B cell (primary cell): ENCODE measurements at regions not wholly inside any gene's neighbourhood (a gene's known extent, or its start where the extent isn't known, plus 50 kb on each side); places are given as distances from the start of the nearest gene placed in this dataset.

Source experiments
- ATAC-seq: fragments of 200-7000 bp; cut with Tn5 transposase; one replicate; pipeline ENCODE4 v1.10.0; 2021; ENCODE audit warnings: low read depth, mild to moderate bottlenecking, moderate number of reproducible peaks, moderate library complexity
- CTCF ChIA-PET: fragments of 350-600 bp; sonication (Branson Sonifier 250); formaldehyde crosslinking; loops from one replicate; lab custom pipeline; 2021; ENCODE audit warnings: antibody characterized with exemption, inconsistent platforms; lab: Charles Lee
- POLR2A ChIA-PET: fragments of 350-600 bp; sonication (Branson Sonifier 250); formaldehyde crosslinking; loops from one replicate; lab custom pipeline; 2021; ENCODE audit warnings: antibody characterized with exemption; lab: Charles Lee
- DNase-seq: peaks from one replicate; pipeline ENCODE4 v3.0.0; 2013
- H2AFZ ChIP-seq: 2 replicates; pipeline ENCODE4 v1.6.1; 2012; ENCODE audit warnings: mild to moderate bottlenecking, low read depth, low read length; ENCODE audit not compliant: insufficient read depth, poor library complexity, severe bottlenecking
- H3K27ac ChIP-seq, 2 donors: 1 replicate in 1 of 2; 2 replicates in 1 of 2; pipeline ENCODE4 v1.5.1; 2012 to 2013; ENCODE audit warnings: low read length in 2 of 2, mild to moderate bottlenecking in 2 of 2, moderate library complexity in 1 of 2
- H3K27me3 ChIP-seq, 4 experiments: fragments of 200-600 bp in 1 of 4; sonication (generic) in 1 of 4; replicated peaks in 1 of 4; 1 replicate in 2 of 4; 2 replicates in 2 of 4; pipeline versions ENCODE4 v1.6.1 to v1.7.0; 2013 to 2016; ENCODE audit warnings: low read length in 3 of 4, mild to moderate bottlenecking in 2 of 4, mixed read lengths in 1 of 4, moderate library complexity in 1 of 4; ENCODE audit not compliant: insufficient read depth in 4 of 4, control insufficient read depth in 3 of 4; ENCODE audit errors: control extremely low read depth in 1 of 4
- H3K36me3 ChIP-seq, 2 experiments: replicated peaks in 1 of 2; 1 replicate in 1 of 2; 2 replicates in 1 of 2; pipeline versions ENCODE4 v1.6.1 to v1.7.1; 2013; ENCODE audit warnings: low read length in 1 of 2; ENCODE audit not compliant: insufficient read depth in 2 of 2, control insufficient read depth in 1 of 2; ENCODE audit errors: control extremely low read depth in 1 of 2, extremely low read depth in 1 of 2
- H3K4me1 ChIP-seq, 2 donors: fragments of 200-600 bp in 1 of 2; sonication (generic) in 1 of 2; 1 replicate in 1 of 2; 2 replicates in 1 of 2; pipeline versions ENCODE4 v1.5.1 to v1.6.1; 2013 to 2017; ENCODE audit warnings: low read length in 2 of 2; ENCODE audit not compliant: control insufficient read depth in 2 of 2, insufficient read depth in 2 of 2
- H3K4me2 ChIP-seq: replicated peaks from 2 replicates; pipeline ENCODE3; 2012; ENCODE audit warnings: mild to moderate bottlenecking, low read depth, low read length; ENCODE audit not compliant: poor library complexity, severe bottlenecking
- H3K4me3 ChIP-seq, 5 experiments: fragments of 200-600 bp in 1 of 5; sonication (generic) in 1 of 5; 1 replicate in 3 of 5; 2 replicates in 2 of 5; pipeline versions ENCODE4 v1.5.1 to v1.7.0; 2011 to 2016; ENCODE audit warnings: low read length in 4 of 5, mild to moderate bottlenecking in 4 of 5, low read depth in 2 of 5, control low read depth in 1 of 5, moderate library complexity in 1 of 5; ENCODE audit not compliant: insufficient read depth in 1 of 5; ENCODE audit errors: control extremely low read depth in 1 of 5, extremely low read depth in 1 of 5
- H3K79me2 ChIP-seq: fragments of 200-600 bp; sonication (generic); one replicate; pipeline ENCODE4 v1.6.0; 2016; ENCODE audit warnings: low read length; ENCODE audit not compliant: control insufficient read depth, insufficient read depth
- H3K9ac ChIP-seq: fragments of 200-600 bp; sonication (generic); 2 replicates; pipeline ENCODE4 v1.6.1; 2017; ENCODE audit warnings: mild to moderate bottlenecking, low read length, moderate library complexity
- H3K9me3 ChIP-seq, 3 donors: one replicate each; pipeline versions ENCODE4 v1.6.1 to v1.7.1; 2013; ENCODE audit warnings: low read length in 2 of 3; ENCODE audit not compliant: control insufficient read depth in 2 of 3, insufficient read depth in 1 of 3; ENCODE audit errors: control extremely low read depth in 1 of 3
- H4K20me1 ChIP-seq: 2 replicates; pipeline ENCODE4 v1.6.0; 2012; ENCODE audit warnings: mild to moderate bottlenecking, low read length; ENCODE audit not compliant: insufficient read depth, control insufficient read depth, poor library complexity, severe bottlenecking
- H3K27ac Mint-ChIP-seq: one replicate; pipeline ENCODE4 v1.8.0; 2021; ENCODE audit warnings: mixed read lengths
- H3K27me3 Mint-ChIP-seq: one replicate; pipeline ENCODE4 v1.8.0; 2021; ENCODE audit warnings: mixed read lengths
- H3K4me1 Mint-ChIP-seq: one replicate; pipeline ENCODE4 v1.8.0; 2021; ENCODE audit warnings: mixed read lengths
- H3K4me3 Mint-ChIP-seq: one replicate; pipeline ENCODE4 v1.8.0; 2021; ENCODE audit warnings: mixed read lengths
- H3K9me3 Mint-ChIP-seq: one replicate; pipeline ENCODE4 v1.8.0; 2022; ENCODE audit warnings: mixed read lengths; ENCODE audit not compliant: insufficient read depth
- EZH2 ChIP-seq: IDR thresholded peaks from 2 replicates; pipeline ENCODE4 v1.6.1; 2012; ENCODE audit warnings: borderline replicate concordance, low read depth, mild to moderate bottlenecking, moderate library complexity, low read length; ENCODE audit not compliant: insufficient read depth, poor library complexity, severe bottlenecking
- WGBS: methylation state at CpG from one replicate; pipeline ENCODE4 v1.1.5; 2013; ENCODE audit warnings: missing lambda C conversion rate; ENCODE audit not compliant: insufficient coverage; 5-methylcytosine and 5-hydroxymethylcytosine counted together
- intact Hi-C: fragments of 100-400 bp; cut with micrococcal nuclease; formaldehyde crosslinking; loops from one replicate; pipeline ENCODE4 v1.10.0; 2022
- TF ChIP-seq, protein P1 (sequence below): fragments of 200-600 bp; IDR thresholded peaks from one replicate; pipeline ENCODE4 v1.8.0; 2022; ENCODE audit warnings: antibody characterized with exemption, mild to moderate bottlenecking

DNA sequence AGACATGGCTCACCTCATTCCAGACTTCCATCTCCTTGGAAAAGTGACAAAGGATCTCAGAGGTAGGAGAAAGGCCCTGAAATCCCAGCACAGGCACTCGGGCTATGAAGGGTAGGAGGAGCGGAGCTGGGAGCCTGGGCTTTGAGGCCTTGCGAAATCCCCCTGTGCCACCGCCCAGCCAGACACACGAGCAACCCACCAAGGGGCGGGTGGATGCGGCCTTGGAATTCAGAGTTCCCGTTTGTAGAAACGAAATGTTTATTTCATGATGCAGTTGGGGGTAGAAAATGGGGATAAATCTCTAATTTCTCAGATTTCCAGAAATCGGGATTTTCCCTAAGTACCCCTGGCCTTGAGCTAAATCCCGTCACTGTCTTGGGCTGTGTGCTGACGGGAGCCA is 177.1 kb upstream of the HDAC4 start:
- H3K9me3 Mint-ChIP-seq = no peaks in the 10 kb centered on the region
- no peak for ATAC-seq
- no peak overlapping the region for H3K27ac Mint-ChIP-seq
- H3K27me3 ChIP-seq = peaks cover 0 to 8% (median 0%) of the 10 kb centered on the region in 4 experiments
- peaks cover 1% of the 10 kb centered on the region for H3K27me3 Mint-ChIP-seq
- CTCF ChIA-PET = no interaction called here
- H3K9ac ChIP-seq = no peak overlapping the region
- WGBS = 93% methylated on average over 9 of the region's 12 CpGs
- no peaks in the 10 kb centered on the region for H4K20me1 ChIP-seq
- no peak overlapping the region for H3K4me3 Mint-ChIP-seq
- no peaks in the 10 kb centered on the region for H3K79me2 ChIP-seq
- H3K4me3 ChIP-seq = no peak overlapping the region
- H3K27ac ChIP-seq = no peak overlapping the region
- no peaks in the 10 kb centered on the region for H3K4me1 Mint-ChIP-seq
- H3K9me3 ChIP-seq = peaks cover 0 to 15% (median 0%) of the 10 kb centered on the region in 3 donors
- H2AFZ ChIP-seq = no peak overlapping the region
- POLR2A ChIA-PET = no interaction called here
- intact Hi-C loops = no loop called here
- H3K4me1 ChIP-seq = no peaks in the 10 kb centered on the region
- H3K4me2 ChIP-seq = no peak overlapping the region
- no peaks in the 10 kb centered on the region for H3K36me3 ChIP-seq
- no peak for TF ChIP-seq EZH2
- TF ChIP-seq, protein P1, sequence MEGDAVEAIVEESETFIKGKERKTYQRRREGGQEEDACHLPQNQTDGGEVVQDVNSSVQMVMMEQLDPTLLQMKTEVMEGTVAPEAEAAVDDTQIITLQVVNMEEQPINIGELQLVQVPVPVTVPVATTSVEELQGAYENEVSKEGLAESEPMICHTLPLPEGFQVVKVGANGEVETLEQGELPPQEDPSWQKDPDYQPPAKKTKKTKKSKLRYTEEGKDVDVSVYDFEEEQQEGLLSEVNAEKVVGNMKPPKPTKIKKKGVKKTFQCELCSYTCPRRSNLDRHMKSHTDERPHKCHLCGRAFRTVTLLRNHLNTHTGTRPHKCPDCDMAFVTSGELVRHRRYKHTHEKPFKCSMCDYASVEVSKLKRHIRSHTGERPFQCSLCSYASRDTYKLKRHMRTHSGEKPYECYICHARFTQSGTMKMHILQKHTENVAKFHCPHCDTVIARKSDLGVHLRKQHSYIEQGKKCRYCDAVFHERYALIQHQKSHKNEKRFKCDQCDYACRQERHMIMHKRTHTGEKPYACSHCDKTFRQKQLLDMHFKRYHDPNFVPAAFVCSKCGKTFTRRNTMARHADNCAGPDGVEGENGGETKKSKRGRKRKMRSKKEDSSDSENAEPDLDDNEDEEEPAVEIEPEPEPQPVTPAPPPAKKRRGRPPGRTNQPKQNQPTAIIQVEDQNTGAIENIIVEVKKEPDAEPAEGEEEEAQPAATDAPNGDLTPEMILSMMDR = no peak
- DNase-seq = no peak

DNA sequence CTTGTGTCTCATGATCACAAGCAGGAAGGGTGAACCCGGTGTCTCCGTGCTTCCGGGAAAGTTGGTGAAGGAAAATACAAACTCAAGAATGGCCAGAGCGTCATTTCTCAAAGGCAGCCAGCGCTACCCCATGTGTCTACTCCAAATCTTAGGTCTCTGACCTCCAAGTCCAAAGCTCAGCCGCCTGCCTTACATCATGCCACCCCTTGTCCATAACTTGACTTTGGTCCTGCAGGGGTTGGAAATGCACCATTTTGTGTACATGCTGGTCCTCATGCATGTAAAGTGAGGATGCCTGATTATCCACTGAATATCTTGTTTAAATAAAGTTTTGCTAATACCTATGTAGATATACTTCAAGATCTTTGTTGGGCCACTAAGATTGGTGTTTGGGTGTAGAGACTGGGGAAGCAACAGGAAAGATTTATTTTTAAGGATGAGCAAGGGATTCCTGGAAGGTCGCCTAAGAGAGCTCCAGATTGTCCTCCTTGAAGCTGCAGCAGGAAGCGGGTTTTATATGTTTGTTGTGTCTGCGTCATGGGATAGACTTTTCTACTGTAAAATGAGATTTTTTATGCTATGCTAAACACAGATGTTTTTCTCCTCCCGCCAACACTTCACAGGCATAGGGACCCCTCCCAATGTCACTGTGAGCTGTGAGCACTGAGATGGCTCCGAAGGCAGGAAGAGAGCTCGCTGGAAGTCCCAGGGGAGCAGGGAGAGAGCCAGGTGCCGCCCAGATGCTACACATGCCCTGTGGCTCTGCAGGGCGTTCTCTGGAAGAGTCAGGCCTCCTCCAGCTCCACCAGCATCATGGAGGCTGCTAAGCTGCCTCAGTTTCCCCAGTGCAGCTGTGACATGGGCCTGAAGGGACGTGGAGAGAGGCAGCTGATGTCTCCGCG is 176.2 kb upstream of the HDAC4 start:
- intact Hi-C loops = no loop called here
- CTCF ChIA-PET = no interaction called here
- no peaks in the 10 kb centered on the region for H3K79me2 ChIP-seq
- WGBS = 86% methylated on average over 14 of the region's 17 CpGs
- Mint-ChIP-seq H3K27ac (no peak overlapping the region), H3K9me3 (no peaks in the 10 kb centered on the region), H3K4me1 (no peaks in the 10 kb centered on the region), H3K4me3 (no peak overlapping the region), H3K27me3 (peaks cover 9% of the 10 kb centered on the region)
- no peak overlapping the region for H2AFZ ChIP-seq
- POLR2A ChIA-PET = no interaction called here
- TF ChIP-seq, protein P1 = no peak
- no peak for TF ChIP-seq EZH2
- H3K4me2 ChIP-seq = no peak overlapping the region
- no peak for ATAC-seq
- H3K36me3 ChIP-seq = no peaks in the 10 kb centered on the region
- peaks cover 0 to 15% (median 0%) of the 10 kb centered on the region in 3 donors for H3K9me3 ChIP-seq
- no peaks in the 10 kb centered on the region for H4K20me1 ChIP-seq
- H3K4me3 ChIP-seq = no peak overlapping the region
- no peak overlapping the region for H3K27ac ChIP-seq
- DNase-seq = no peak
- peaks cover 0 to 8% (median 0%) of the 10 kb centered on the region in 4 experiments for H3K27me3 ChIP-seq
- H3K9ac ChIP-seq = no peak overlapping the region
- no peaks in the 10 kb centered on the region for H3K4me1 ChIP-seq
